ENCODE measurements at regions not wholly inside any gene's neighbourhood (a gene's known extent, or its start where the extent isn't known, plus 50 kb on each side); places are given as distances from the start of the nearest gene placed in this dataset.

DNA sequence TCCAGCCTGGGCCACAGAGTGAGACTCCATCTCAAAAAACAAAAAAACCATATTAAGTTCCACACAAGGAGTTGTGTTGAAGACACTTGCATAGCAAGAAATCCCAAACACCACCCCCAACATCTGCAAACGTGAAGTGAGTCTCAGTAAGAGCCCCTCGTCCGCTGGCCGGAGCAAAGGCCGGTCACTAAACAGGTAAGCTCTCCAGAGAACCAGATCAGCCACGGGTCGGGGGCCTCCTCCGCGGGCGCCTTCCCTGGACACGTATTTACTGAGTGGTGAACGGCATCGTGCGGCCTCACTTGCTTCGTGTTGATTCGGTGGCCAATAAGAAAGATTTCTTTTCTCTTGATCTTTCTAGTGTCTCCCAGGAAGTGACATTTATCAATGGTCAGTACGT lies 93.6 kb downstream of the MRPL36 start:
- DNase-seq (ENCODE audit: low read depth, low spot score), result no peak

DNA sequence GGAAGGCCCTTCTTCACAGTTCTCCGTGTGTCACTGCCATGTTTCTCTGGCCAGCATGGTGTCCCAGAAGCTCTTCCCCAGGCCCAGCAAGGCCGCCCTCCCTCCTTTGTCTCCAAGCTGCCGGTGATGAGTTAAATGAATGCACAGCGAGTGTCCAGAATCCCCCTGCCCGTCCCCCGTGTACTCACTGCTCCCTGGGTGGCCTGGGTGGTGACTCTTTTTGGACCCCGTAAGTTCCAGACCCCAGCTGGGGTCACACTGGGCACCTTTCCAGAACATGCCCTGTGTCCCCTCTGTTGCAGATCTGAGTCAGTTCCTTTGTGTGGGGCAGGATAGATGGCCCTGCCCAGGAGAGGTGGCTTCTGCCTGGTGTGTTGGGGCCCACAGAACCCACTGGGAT lies 95.0 kb downstream of the MRPL36 start:
- no peak for DNase-seq (ENCODE audit: low read depth, low spot score)

- no peak for DNase-seq (ENCODE audit: low read depth, low spot score)
These were observed 95.4 kb downstream of the MRPL36 start for GRCh38 chr5:1704266-1704665.

- DNase-seq (ENCODE audit: low read depth, low spot score), result no peak
These were observed 96.1 kb downstream of the MRPL36 start for GRCh38 chr5:1703352-1704050.

DNA sequence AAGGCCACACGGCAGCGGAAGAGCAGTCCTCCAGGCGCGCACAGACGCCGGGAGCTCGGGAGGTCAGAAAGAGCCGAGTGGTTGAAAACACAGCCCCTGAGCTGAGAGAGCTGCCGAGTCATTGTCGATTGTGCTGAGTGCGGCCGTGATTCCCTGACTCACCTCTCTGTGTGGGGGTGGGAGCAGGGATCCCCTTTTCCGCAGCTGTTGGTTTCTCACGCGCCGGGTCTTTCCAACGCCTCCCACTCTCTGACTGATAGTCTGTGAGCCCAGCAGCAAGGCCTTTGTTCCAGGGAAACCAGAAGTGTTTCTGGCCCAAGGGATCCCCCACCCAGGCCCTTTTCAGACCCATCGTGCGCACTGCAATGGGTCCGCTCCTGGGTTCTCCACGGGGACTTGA lies 97.3 kb downstream of the MRPL36 start:
- DNase-seq (ENCODE audit: low read depth, low spot score), result no peak

- DNase-seq (ENCODE audit: low read depth, low spot score), result no peak
These were observed 97.8 kb downstream of the MRPL36 start for GRCh38 chr5:1701884-1702283.

DNA sequence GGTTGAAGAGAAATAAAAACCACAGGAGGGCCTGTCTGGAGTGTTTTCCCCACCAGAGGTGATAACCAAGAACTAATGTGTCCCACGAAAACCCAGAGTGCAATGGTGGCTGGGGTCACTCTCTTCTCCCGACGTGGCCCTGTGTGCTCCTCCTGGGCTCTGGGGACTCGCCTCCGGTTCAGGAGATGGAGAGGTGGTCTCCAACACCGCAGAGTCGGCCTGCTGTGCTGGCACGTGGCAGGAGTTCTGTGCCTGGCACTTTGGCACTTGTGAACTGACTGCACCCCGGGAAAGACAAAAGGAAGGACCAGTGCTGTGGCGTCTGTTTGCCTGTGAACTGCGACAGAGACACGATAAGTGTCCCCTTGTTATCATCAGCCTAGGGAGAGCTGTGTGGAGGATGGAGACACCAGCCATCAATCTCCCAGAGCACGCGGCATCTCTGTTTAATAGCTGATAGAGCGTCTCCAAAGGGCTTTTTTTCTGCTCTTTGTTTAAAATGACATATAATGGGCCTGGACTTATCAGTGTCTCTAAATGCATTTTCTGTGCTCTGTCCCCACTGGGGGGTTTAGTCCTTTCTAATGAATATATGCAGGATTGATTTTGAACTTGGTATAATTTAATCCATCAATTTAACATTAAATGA lies 98.3 kb downstream of the MRPL36 start:
- DNase-seq (ENCODE audit: low read depth, low spot score), result no peak

DNA sequence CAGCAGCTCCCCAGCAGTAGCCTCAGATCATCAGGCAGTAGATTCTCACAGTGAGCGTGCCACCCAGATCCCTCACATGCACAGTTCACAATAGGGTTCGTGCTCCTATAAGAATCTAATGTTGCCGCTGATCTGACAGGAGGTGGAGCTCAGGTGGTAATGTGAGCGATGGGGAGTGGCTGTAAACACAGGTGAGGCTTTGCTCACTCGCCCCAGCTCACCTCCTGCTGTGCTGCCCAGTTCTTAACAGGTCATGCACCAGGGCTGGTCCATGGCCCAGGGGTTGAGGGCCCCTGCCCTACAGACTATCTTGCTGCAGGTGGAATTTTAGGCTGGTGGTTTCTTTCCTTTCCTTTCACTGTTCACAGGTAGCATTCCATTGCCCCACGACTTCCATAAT lies 100.2 kb downstream of the MRPL36 start:
- DNase-seq (ENCODE audit: low read depth, low spot score), result no peak

GRCh38 chr5:1698589-1699316 lies 100.9 kb downstream of the MRPL36 start:
- no peak for DNase-seq (ENCODE audit: low read depth, low spot score)

- DNase-seq (ENCODE audit: low read depth, low spot score), result no peak
These were observed 107.3 kb downstream of the MRPL36 start for GRCh38 chr5:1692381-1692780.

GRCh38 chr5:1687301-1687970 lies 112.2 kb downstream of the MRPL36 start:
- DNase-seq (ENCODE audit: low read depth, low spot score), result no peak

DNA sequence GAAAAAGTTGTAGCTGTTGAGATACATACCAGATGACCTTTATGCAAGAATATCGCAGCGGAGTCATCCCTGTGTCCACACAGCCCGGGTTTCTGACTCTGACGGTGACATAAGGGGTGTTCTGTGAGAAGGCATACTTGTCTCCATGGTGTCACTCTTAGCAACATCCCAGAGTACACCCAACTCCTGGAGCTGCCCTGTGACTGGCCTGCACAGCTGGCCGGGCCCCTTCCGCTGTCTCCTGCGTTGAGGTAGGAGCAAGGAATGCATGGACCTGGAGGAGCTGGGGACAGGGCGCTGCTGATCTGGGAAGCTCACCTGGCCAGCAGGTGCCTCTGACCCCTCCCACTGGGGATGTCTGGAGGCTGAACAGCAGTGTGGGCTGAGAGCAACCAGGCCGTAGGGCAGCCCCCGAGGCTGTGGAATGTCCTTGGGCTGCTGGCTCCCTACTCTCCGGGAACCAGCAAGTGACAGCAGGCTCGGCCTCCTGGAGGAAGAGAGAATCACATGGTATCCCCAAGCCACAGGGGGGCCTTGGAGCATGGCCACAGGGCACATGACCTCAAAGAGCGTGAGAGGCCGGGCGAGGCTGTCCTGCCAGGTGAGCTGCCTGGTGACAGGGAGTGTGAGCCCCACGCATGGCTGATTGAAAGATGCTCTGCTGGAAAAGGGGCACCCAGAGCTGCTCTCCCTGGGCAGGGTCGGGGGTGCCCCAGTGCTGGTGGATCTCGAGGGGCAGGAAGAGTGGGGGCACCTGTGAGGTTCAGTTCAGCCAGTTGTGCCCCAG lies 113.4 kb downstream of the MRPL36 start:
- no peak for DNase-seq (ENCODE audit: low read depth, low spot score)

DNA sequence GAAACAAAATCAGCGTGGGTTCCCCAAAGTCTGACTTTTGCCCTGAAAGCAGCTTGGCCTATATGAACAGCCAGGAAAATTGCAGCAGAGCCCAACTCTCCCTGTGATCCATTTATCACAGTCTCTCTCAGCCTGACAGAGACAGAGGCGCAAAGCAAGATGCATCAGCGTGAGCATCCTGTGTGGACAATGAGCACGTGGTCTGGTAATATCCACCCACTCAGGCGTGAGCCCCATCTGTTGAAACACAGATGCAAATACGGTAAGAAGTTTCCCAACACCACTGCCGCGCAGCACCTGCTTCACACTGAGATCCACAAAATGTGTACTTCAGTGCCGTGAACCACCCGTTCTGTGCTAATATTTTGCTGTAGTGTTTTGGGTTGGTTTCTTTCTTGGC lies 114.6 kb downstream of the MRPL36 start:
- DNase-seq (ENCODE audit: low read depth, low spot score), result no peak

DNA sequence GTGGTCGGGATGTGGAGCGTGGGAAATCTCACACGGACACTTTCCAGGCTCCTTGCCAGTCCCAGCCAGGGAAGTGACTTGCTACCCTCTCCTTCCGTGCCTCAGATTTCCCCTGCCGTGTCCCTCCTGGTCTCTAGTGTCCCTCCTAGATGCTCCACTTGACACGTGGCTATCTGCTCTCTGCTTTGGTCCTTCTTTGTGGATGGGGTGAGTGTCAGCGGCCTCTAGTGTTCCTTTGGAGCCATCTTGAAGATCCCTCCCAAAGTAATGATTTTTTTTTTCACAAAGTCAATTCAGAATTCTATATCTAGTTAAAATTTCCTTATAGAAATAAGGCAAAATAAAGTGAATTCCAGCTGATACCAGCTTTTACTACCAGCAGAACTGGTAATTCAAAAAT lies 117.7 kb downstream of the MRPL36 start:
- DNase-seq (ENCODE audit: low read depth, low spot score), result no peak

DNA sequence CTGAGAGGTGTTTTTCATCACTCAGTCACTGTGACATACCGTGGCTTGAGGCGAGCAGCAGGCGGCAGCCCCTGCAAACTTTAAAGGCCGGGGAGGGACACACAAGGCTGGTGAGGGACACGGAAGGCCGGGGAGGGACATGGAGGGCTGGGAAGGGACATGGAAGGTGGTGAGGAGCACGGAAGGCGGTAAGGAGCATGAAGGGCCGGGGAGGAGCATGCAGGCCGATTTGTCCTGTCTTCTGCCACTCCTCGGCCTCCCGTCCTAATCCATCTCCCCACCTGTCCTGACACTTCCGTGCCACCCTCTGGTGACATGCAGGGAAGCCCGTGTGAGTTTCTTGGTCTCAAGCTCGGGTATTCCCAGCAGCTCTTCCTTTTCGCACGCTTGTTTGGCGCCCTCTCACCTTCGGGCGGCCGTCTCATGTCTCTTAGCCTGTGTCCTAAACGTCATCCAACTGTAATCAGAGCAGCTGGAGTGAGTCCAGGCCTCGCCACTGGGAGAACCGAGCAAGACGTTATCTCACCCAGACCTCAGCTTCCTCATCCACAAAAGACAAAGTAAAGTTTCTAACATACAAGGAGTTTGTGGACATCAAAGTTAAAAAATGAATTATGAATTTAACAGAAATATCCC lies 126.5 kb downstream of the MRPL36 start:
- no peak for DNase-seq (ENCODE audit: low read depth, low spot score)

DNA sequence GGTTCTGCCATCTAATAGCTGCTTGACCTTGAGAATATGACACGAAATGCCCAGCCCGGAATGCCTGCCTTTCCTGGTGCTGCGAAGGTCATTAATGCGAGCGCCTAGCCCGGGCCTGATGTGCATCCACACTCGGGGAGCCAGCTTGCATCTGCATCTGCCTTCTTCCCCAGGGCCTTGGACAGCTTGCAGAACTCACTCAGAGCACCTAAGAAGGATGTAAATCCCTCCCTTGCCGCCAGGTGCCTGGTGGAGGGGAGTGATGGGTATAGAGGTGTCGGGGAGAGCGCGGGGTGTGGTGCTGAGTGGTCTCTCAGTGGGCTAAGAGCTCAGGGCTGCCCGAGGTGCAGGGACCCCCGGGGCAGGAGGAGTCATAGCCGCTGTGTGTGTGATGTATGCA lies 127.2 kb downstream of the MRPL36 start:
- DNase-seq (ENCODE audit: low read depth, low spot score), result no peak

DNA sequence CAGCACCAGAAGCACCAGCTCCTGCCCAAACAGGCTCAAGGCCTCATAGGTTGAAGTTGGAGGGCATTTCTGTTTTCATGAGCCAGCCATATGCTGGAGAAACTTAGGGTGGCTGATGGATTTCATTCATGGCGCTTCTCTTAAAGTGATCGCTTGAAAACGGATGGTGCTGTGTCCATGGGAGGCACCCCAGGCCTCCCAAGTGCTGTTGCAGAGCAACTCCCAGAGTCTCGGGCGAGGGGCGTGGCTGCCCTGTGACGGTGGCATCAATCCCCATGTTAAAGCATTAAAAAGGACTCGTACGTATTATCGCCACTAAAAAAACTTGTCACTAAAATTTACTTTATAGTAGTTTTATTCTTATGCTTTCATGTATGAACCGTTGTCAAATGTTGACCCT lies 128.3 kb downstream of the MRPL36 start:
- no peak for DNase-seq (ENCODE audit: low read depth, low spot score)

GRCh38 chr5:1670351-1670750 lies 129.3 kb downstream of the MRPL36 start:
- no peak for DNase-seq (ENCODE audit: low read depth, low spot score)

- no peak for DNase-seq (ENCODE audit: low read depth, low spot score)
These were observed 130.1 kb downstream of the MRPL36 start for GRCh38 chr5:1669276-1670155.

GRCh38 chr5:1668141-1668721 lies 131.4 kb downstream of the MRPL36 start:
- DNase-seq (ENCODE audit: low read depth, low spot score), result peak; percentile 19

Data from activated naive CD8-positive, alpha-beta T cell treated with anti-CD3 and anti-CD28 coated beads, Interleukin-2, amount 50 U/mL, for 16 hours (primary cell).